Putamen (tissue), 1 donor: ENCODE measurements at regions not wholly inside any gene's neighbourhood (a gene's known extent, or its start where the extent isn't known, plus 50 kb on each side); places are given as distances from the start of the nearest gene placed in this dataset.
"Not testable (repeated sequence)": the region's sequence is repeated elsewhere in the genome, so short reads cannot be mapped to it uniquely, and the experiment has no call there.

ENCODE experiments used
- DNase-seq: peaks from one replicate; pipeline ENCODE4 v3.0.0-alpha.2; 2016; ENCODE audit warnings: low spot score

DNA sequence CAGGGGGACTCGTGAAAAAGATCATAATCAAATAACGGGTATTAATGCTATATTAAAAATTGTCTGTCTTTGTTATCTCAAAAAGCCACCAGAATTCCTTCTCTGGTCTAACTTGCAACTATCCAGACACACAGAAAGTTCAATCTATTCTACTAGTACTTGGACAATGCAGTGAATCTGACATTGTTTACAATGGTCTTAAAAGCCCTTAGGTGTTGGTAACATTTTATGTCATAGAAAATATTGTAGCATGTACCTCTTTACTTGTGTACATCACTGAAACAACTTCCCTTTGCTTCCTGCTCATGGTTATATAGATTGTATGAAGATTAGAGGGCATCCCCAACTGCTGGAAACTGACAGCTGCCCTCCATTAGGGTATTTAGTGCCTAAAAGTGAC lies 71.1 kb upstream of the PPP3CA start:
- no peak for DNase-seq

- DNase-seq: peak; percentile 1
Observed at GRCh38 chr4:101418055-101418454, 70.7 kb upstream of the PPP3CA start.

DNA sequence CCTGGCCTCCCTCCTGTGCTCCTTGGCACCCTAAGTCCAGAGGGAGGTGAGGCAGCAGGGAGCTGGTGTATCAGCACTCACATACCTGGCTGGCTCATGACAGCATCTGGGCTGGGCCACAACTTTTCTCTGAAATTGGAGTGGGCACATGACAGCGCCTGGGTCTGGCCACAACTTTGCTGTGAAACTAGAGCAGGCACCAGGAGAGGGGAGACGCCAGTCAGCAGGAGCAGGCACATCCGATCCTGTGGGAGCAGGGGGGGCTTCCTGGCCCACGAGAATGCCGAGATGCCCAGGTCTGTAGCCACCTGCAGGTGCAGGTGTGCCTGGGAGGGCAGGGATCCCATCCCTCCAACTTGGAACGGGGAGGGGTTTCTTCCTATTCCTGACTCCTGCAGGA lies 69.7 kb upstream of the PPP3CA start:
- no peak for DNase-seq

- no peak for DNase-seq
Observed at GRCh38 chr4:101415962-101416361, 68.6 kb upstream of the PPP3CA start.

DNA sequence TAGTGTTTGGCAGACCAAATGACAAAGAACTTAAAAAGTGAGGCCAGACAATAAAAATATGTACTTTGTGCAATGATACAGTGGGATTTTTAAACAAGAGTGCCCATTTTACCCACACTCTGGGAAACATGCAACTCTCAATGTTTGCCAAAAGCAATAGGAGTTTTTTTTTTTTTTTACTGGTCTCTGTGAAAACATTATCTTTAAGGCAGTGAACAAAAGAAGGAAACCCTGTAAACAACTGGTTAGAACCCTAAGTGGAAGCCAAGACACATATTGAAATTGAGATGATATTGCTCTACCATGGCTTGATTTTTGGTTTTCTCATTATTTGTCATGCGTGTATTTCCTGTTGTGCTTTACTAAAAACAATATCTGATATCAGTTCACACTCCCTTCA lies 67.2 kb upstream of the PPP3CA start:
- no peak for DNase-seq

GRCh38 chr4:101411926-101412325 lies 64.6 kb upstream of the PPP3CA start:
- DNase-seq: no peak

GRCh38 chr4:101411281-101411910 lies 64.1 kb upstream of the PPP3CA start:
- not testable (repeated sequence) for DNase-seq

DNA sequence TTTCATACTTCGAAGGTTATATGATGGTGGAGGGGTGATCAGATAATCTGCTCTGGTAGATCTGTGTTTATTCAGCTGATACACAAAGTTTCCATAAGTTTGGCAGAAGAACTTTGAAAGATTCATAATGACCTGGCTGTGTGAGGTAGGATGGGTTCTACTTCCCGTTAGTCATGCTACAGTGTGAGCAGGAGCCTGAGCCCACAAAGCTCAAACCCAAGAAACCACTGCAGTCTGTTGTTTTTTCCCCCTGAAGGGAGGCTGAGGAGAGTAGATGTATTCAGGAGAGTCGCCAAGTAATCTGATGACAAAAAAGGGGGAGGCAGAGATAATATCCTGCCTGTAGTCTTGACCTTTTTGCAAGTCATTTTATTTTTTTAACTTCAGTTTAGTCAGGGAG lies 52.8 kb upstream of the PPP3CA start:
- DNase-seq: no peak

DNA sequence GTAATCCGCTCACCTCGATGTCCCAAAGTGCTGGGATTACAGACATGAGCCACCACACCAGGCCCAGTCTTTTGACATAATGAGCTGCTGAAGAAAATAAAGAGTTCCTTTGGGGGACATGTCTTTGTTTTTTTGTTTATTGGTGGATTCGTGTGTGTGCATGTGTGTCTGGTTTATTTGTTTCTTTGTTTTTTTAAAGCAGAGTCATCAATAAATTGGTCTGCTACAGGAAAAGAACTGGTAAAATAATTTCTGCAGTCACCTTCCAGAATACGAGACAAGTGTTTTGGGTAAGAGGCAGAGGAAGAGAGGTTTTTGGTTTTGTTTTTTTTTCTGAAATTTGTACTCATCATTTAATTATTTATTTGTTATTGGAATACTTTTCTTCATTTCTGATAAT lies 51.5 kb upstream of the PPP3CA start:
- DNase-seq: no peak
